Right lobe of liver (tissue), 6 donors: ENCODE measurements at regions not wholly inside any gene's neighbourhood (a gene's known extent, or its start where the extent isn't known, plus 50 kb on each side); places are given as distances from the start of the nearest gene placed in this dataset.

Source experiments
- ATAC-seq, 4 donors: fragments of 200-7000 bp; cut with Tn5 transposase; one replicate each; pipeline ENCODE4 v1.9.1; 2020; ENCODE audit warnings: mild to moderate bottlenecking in 4 of 4, moderate library complexity in 4 of 4
- DNase-seq, 3 donors: peaks; one replicate each; pipeline ENCODE4 v3.0.0-alpha.2; 2020
- H3K27ac ChIP-seq, 3 donors: fragments of 200-600 bp; one replicate each; pipeline ENCODE4 v1.8.0; 2022
- H3K27me3 ChIP-seq, 2 donors: fragments of 200-600 bp; one replicate each; pipeline ENCODE4 v1.8.0; 2022
- H3K36me3 ChIP-seq, 4 donors: fragments of 200-600 bp; sonication (generic) in 1 of 4; one replicate each; pipeline versions ENCODE4 v1.5.1 to v1.8.0; 2017 to 2022; ENCODE audit warnings: control low read depth in 1 of 4
- H3K4me1 ChIP-seq, 4 donors: fragments of 200-600 bp; sonication (generic) in 1 of 4; one replicate each; pipeline versions ENCODE4 v1.5.1 to v1.8.0; 2017 to 2022; ENCODE audit warnings: control low read depth in 1 of 4
- H3K4me3 ChIP-seq, 3 donors: fragments of 200-600 bp; one replicate each; pipeline ENCODE4 v1.8.0; 2022
- H3K9me3 ChIP-seq, 4 donors: fragments of 200-600 bp; sonication (generic) in 1 of 4; one replicate each; pipeline versions ENCODE4 v1.5.1 to v1.8.0; 2017 to 2022; ENCODE audit warnings: control low read depth in 1 of 4
- POLR2A ChIP-seq: fragments of 450-650 bp; IDR thresholded peaks from one replicate; pipeline ENCODE4 v1.6.1; 2017; ENCODE audit warnings: antibody characterized with exemption, mild to moderate bottlenecking
- WGBS: methylation state at CpG from one replicate; pipeline ENCODE4 v1.1.6; 2018; ENCODE audit warnings: low coverage, low lambda C conversion rate; ENCODE audit not compliant: insufficient coverage; ENCODE audit errors: missing lambda C conversion rate; 5-methylcytosine and 5-hydroxymethylcytosine counted together
- intact Hi-C, 2 donors: fragments of 100-400 bp; cut with DNase I; formaldehyde crosslinking; loops; one replicate each; pipeline versions ENCODE4 v1.11.2 to v1.14.1; 2022
- TF ChIP-seq, protein P1 (sequence below), 4 donors: fragments of 200-600 bp in 3 of 4; fragments of 450-650 bp in 1 of 4; IDR thresholded peaks; one replicate each; pipeline versions ENCODE4 v1.5.1 to v1.8.0; 2016 to 2022; ENCODE audit warnings: antibody characterized with exemption in 4 of 4, mild to moderate bottlenecking in 2 of 4
- donor health status: DM: no; HTN: yes; CAD: no.
- donor health status: DM: no; HTN: no; CAD: no.
- donor health status: DM: no; HTN: no; CAD: no.
- donor health status: DM: no; HTN: yes; CAD: no.
- donor health status: DM: no; HTN: yes; CAD: no.

DNA sequence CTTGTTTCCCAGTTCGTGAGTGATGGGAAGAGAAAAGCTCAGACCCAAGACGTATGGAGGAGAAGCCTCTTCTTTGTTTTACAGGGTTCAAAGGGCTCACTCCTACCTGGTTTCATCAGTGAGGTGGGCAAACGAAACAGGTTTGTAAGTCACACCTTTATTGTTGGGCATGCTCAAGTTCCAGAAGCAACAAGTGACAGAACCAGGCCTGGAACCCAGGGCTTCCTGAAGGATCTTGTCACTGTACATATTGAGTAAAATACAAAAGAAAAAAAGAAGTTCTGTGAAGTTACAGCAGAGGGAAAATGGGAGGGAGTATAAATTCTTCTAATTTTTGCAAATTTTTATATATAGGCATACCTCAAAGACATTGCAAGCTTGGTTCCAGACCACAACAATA, 320.9 kb upstream of the PROX1 start:
- DNase-seq (no peak), ATAC-seq (no peak)
- H3K36me3 ChIP-seq, result no peaks in the 10 kb centered on the region
- WGBS, result 82% methylated on average over 3 of the region's 3 CpGs
- no peaks in the 10 kb centered on the region for H3K27me3 ChIP-seq
- intact Hi-C loops, result no loop called here
- H3K9me3 ChIP-seq, result no peaks in the 10 kb centered on the region
- H3K4me3 ChIP-seq, result no peak overlapping the region
- H3K27ac ChIP-seq, result no peak overlapping the region
- no peak for TF ChIP-seq POLR2A
- TF ChIP-seq, protein P1, sequence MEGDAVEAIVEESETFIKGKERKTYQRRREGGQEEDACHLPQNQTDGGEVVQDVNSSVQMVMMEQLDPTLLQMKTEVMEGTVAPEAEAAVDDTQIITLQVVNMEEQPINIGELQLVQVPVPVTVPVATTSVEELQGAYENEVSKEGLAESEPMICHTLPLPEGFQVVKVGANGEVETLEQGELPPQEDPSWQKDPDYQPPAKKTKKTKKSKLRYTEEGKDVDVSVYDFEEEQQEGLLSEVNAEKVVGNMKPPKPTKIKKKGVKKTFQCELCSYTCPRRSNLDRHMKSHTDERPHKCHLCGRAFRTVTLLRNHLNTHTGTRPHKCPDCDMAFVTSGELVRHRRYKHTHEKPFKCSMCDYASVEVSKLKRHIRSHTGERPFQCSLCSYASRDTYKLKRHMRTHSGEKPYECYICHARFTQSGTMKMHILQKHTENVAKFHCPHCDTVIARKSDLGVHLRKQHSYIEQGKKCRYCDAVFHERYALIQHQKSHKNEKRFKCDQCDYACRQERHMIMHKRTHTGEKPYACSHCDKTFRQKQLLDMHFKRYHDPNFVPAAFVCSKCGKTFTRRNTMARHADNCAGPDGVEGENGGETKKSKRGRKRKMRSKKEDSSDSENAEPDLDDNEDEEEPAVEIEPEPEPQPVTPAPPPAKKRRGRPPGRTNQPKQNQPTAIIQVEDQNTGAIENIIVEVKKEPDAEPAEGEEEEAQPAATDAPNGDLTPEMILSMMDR (IDR thresholded peaks at IDR 0.05), result no peak
- peaks cover 0 to 6% (median 0%) of the 10 kb centered on the region in 4 donors for H3K4me1 ChIP-seq

DNA sequence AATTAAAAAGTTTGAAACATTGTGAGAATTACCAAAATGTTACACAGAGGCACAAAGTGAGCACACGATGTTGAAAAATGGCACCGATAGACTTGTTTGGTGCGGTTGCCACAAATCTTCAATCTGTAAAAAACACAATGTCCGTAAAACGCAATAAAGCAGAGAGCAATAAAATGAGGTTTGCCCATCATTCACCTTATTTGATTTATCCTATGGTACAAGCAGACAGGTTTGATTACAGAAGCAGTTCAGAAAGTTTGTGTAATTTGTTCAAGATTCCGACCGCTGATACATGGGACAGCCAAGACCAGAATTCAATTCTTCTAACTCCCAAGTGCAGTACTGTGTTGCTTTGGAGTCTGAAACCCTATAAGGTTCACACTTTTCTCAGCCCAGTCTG, 318.3 kb upstream of the PROX1 start:
- Histone ChIP-seq H3K27ac (no peak overlapping the region), H3K4me3 (no peak overlapping the region), H3K9me3 (no peaks in the 10 kb centered on the region), H3K36me3 (no peaks in the 10 kb centered on the region), H3K27me3 (no peaks in the 10 kb centered on the region), H3K4me1 (peaks cover 0 to 6% (median 0%) of the 10 kb centered on the region in 4 donors)
- DNase-seq (no peak), ATAC-seq (no peak)
- WGBS, result 93% methylated on average over 7 of the region's 7 CpGs
- TF ChIP-seq POLR2A, result no peak
- TF ChIP-seq, protein P1 (IDR thresholded peaks at IDR 0.05), result no peak
- intact Hi-C loops, result no loop called here

DNA sequence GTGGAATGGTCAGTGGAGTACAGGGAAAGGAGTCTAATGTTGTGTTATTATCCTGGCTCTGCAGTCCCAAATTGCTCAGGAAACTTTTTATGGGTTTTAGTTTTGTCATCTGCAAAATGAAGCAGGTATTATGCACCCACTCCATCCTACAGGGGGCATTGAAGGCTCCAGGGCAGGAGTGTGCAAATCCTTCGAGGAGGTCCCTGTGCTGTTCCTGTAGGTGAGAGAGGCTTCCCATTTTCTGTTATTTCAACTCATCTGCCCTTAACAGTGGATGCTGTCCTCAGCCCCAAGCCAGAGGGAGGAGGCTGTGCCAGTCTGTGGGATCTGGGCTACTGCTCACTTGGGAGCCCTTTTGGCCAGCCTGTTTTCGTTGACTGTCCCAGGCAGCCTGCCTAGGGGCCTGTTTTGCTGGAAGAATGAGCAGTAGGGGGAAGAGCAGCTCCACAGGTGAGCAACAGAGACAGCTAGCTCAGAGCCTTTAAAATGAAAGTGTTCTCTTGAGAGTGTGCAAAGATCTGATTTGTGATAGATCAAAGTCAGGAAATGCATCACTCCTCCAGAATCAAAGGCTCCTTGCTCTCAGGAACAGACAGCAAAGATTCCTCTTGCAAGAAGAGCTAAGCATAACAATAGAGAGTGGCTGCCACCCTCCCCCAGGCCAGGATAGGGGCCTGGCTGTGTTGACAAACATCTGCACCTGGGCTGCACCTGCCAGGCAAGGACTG, 317.6 kb upstream of the PROX1 start:
- H3K27me3 ChIP-seq, result no peaks in the 10 kb centered on the region
- H3K4me3 ChIP-seq, result no peak overlapping the region
- no peak overlapping the region for H3K27ac ChIP-seq
- peaks cover 0 to 6% (median 0%) of the 10 kb centered on the region in 4 donors for H3K4me1 ChIP-seq
- WGBS, result 29% methylated on average over 1 of the region's 2 CpGs
- DNase-seq, result peak; percentile 22 to 65 (median 63)
- no peaks in the 10 kb centered on the region for H3K36me3 ChIP-seq
- intact Hi-C loops, result no loop called here
- no peak for TF ChIP-seq POLR2A
- TF ChIP-seq, protein P1 (IDR thresholded peaks at IDR 0.05), result peak; percentile 17 to 46 (median 30)
- peak; percentile 81 to 94 (median 91) for ATAC-seq
- H3K9me3 ChIP-seq, result no peaks in the 10 kb centered on the region

DNA sequence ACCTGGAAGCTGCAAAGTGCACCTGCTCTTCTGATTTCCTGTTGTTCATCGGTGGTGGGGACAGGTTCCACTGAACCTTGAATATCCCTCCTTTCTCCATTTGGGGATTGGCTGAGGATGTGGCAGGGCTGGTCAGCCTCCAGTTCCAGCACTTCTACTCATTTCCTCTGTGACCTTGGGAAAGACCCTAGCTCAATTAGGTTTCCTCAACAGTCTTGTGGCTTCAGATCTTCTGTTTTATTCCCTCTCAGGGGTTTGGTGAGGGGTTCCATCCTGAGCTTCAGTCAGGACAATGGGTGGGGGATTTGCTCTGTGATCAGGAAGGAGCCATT, 317.1 kb upstream of the PROX1 start:
- intact Hi-C loops, result no loop called here
- DNase-seq (no peak), ATAC-seq (no peak)

DNA sequence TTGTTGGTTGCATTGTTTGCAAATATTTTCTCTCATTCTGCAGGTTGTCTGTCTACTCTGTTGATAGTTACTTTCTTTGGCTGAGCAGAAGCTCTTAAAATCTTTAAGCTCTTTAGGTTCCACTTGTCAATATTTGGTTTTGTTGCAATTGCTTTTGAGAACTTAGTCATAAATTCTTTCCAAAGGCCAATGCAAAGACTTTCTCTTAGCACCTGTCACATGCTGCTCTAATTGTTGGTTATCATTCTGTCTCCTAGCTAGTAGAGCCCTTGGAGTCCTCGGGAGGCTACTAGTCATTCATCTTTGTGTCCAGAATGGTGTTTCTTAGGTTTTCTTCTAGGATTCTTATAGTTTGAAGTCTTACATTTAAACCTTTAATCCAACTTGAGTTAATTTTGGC, 312.7 kb upstream of the PROX1 start:
- peaks cover 0 to 22% (median 7%) of the 10 kb centered on the region in 4 donors for H3K4me1 ChIP-seq
- WGBS, result 75% methylated on average over 1 of the region's 1 CpG
- intact Hi-C loops, result no loop called here
- no peaks in the 10 kb centered on the region for H3K36me3 ChIP-seq
- TF ChIP-seq, protein P1 (IDR thresholded peaks at IDR 0.05), result no peak
- no peak for TF ChIP-seq POLR2A
- H3K9me3 ChIP-seq, result no peaks in the 10 kb centered on the region
- DNase-seq, result no peak
- H3K4me3 ChIP-seq, result no peak overlapping the region
- no peak for ATAC-seq
- H3K27ac ChIP-seq, result no peak overlapping the region
- no peaks in the 10 kb centered on the region for H3K27me3 ChIP-seq

More for the DNA sequence above, 317.1 kb upstream of the PROX1 start:
- no peak overlapping the region for H3K4me3 ChIP-seq
- H3K4me1 ChIP-seq, result peaks cover 0 to 6% (median 0%) of the 10 kb centered on the region in 4 donors
- H3K27me3 ChIP-seq, result no peaks in the 10 kb centered on the region
- no peaks in the 10 kb centered on the region for H3K36me3 ChIP-seq
- H3K27ac ChIP-seq, result no peak overlapping the region
- no peaks in the 10 kb centered on the region for H3K9me3 ChIP-seq
- WGBS, result 17% methylated on average over 1 of the region's 1 CpG
- TF ChIP-seq POLR2A, result no peak
